MM.1S (cell line): ENCODE measurements at regions not wholly inside any gene's neighbourhood (a gene's known extent, or its start where the extent isn't known, plus 50 kb on each side); places are given as distances from the start of the nearest gene placed in this dataset.

ENCODE experiments used
- DNase-seq: peaks from one replicate; pipeline ENCODE4 v3.0.0-alpha.2; 2015
- H2AFZ ChIP-seq: fragments of 300-600 bp; sonication (generic); 2 replicates; pipeline ENCODE4 v1.6.0; 2016; ENCODE audit warnings: antibody characterized with exemption, low read length
- H3F3A ChIP-seq: fragments of 300-600 bp; sonication (generic); 2 replicates; pipeline ENCODE4 v1.6.1; 2016; ENCODE audit warnings: mild to moderate bottlenecking, antibody characterized with exemption, low read length, moderate library complexity, mixed read lengths; ENCODE audit not compliant: insufficient read depth
- H3K27ac ChIP-seq: fragments of 300-600 bp; sonication (generic); 2 replicates; pipeline ENCODE4 v1.5.1; 2016; ENCODE audit warnings: mild to moderate bottlenecking, low read length
- H3K27me3 ChIP-seq: fragments of 300-600 bp; sonication (generic); replicated peaks from 2 replicates; pipeline ENCODE4 v1.6.0; 2016; ENCODE audit warnings: low read length; ENCODE audit not compliant: insufficient read depth
- H3K36me3 ChIP-seq: fragments of 300-600 bp; sonication (generic); replicated peaks from 2 replicates; pipeline ENCODE4 v1.6.1; 2016; ENCODE audit warnings: mild to moderate bottlenecking, low read length, mixed read lengths; ENCODE audit not compliant: insufficient read depth
- H3K4me1 ChIP-seq: fragments of 300-600 bp; sonication (generic); 2 replicates; pipeline ENCODE4 v1.6.1; 2016; ENCODE audit warnings: low read length, mixed read lengths
- H3K4me2 ChIP-seq: fragments of 300-600 bp; sonication (generic); 2 replicates; pipeline ENCODE4 v1.6.0; 2016; ENCODE audit warnings: low read depth, low read length
- H3K4me3 ChIP-seq: fragments of 300-600 bp; sonication (generic); 2 replicates; pipeline ENCODE4 v1.5.1; 2016; ENCODE audit warnings: low read length, mixed read lengths
- H3K79me2 ChIP-seq: fragments of 300-600 bp; sonication (generic); 2 replicates; pipeline ENCODE4 v1.6.1; 2016; ENCODE audit warnings: mixed run types, low read length, mixed read lengths
- H3K9ac ChIP-seq: fragments of 300-600 bp; sonication (generic); 2 replicates; pipeline ENCODE4 v1.6.1; 2016; ENCODE audit warnings: low read length, mixed read lengths
- H3K9me2 ChIP-seq: fragments of 300-600 bp; sonication (generic); replicated peaks from 2 replicates; pipeline ENCODE4 v1.6.1; 2016; ENCODE audit warnings: mild to moderate bottlenecking, low read length, mixed read lengths; ENCODE audit not compliant: insufficient read depth
- H3K9me3 ChIP-seq: fragments of 300-600 bp; sonication (generic); replicated peaks from 2 replicates; pipeline ENCODE4 v1.6.1; 2016; ENCODE audit warnings: mild to moderate bottlenecking, low read length, mixed read lengths; ENCODE audit not compliant: insufficient read depth
- H4K20me1 ChIP-seq: fragments of 300-600 bp; sonication (generic); 2 replicates; pipeline ENCODE4 v1.6.1; 2016; ENCODE audit warnings: mild to moderate bottlenecking, low read length, moderate library complexity, mixed read lengths; ENCODE audit not compliant: insufficient read depth
- EZH2 ChIP-seq: fragments of 300-600 bp; sonication (generic); optimal IDR thresholded peaks from 2 replicates; pipeline ENCODE3; 2017; ENCODE audit warnings: low read depth, mild to moderate bottlenecking, antibody characterized with exemption, low read length, mixed read lengths
- EZH2phosphoT487 ChIP-seq: fragments of 300-600 bp; sonication (generic); IDR thresholded peaks from 2 replicates; pipeline ENCODE4 v1.6.1; 2018; ENCODE audit warnings: antibody characterized with exemption, low read length
- TF ChIP-seq, protein P1 (sequence below): fragments of 300-600 bp; sonication (generic); IDR thresholded peaks from 2 replicates; pipeline ENCODE4 v1.5.1; 2016; ENCODE audit warnings: antibody characterized with exemption, low read length, mixed read lengths

DNA sequence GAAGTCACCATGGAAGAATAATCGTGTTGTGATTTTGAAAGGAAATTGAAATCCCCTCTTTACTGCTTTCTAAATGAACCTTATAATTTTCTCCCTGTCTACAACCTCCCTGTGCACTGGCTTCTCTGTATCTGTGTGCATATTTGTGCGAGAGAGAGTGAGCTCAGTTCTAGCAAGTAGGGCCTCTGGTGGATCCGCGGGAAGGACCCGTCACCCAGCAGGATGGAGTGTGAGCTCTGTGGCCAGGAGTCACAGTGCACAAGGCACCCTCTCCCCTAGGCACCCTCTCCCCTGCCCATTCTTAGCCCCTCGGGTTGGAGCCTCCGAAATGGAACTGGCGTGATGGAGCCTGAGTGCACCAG is 109.0 kb downstream of the TRIM29 start:
- Histone ChIP-seq H3K27me3 (peaks cover 42% of the 10 kb centered on the region), H3K4me3 (no peak overlapping the region), H3K79me2 (no peaks in the 10 kb centered on the region), H3K27ac (no peak overlapping the region), H3K9me2 (no peaks in the 10 kb centered on the region), H3K36me3 (no peaks in the 10 kb centered on the region), H3K4me1 (no peaks in the 10 kb centered on the region), H3K4me2 (no peak overlapping the region), H3K9ac (no peak overlapping the region), H3F3A (no peaks in the 10 kb centered on the region), H3K9me3 (no peaks in the 10 kb centered on the region), H4K20me1 (no peaks in the 10 kb centered on the region), H2AFZ (no peak overlapping the region)
- TF ChIP-seq EZH2 (no peak), EZH2phosphoT487 (no peak)
- TF ChIP-seq, protein P1, sequence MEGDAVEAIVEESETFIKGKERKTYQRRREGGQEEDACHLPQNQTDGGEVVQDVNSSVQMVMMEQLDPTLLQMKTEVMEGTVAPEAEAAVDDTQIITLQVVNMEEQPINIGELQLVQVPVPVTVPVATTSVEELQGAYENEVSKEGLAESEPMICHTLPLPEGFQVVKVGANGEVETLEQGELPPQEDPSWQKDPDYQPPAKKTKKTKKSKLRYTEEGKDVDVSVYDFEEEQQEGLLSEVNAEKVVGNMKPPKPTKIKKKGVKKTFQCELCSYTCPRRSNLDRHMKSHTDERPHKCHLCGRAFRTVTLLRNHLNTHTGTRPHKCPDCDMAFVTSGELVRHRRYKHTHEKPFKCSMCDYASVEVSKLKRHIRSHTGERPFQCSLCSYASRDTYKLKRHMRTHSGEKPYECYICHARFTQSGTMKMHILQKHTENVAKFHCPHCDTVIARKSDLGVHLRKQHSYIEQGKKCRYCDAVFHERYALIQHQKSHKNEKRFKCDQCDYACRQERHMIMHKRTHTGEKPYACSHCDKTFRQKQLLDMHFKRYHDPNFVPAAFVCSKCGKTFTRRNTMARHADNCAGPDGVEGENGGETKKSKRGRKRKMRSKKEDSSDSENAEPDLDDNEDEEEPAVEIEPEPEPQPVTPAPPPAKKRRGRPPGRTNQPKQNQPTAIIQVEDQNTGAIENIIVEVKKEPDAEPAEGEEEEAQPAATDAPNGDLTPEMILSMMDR: no peak
- no peak for DNase-seq

DNA sequence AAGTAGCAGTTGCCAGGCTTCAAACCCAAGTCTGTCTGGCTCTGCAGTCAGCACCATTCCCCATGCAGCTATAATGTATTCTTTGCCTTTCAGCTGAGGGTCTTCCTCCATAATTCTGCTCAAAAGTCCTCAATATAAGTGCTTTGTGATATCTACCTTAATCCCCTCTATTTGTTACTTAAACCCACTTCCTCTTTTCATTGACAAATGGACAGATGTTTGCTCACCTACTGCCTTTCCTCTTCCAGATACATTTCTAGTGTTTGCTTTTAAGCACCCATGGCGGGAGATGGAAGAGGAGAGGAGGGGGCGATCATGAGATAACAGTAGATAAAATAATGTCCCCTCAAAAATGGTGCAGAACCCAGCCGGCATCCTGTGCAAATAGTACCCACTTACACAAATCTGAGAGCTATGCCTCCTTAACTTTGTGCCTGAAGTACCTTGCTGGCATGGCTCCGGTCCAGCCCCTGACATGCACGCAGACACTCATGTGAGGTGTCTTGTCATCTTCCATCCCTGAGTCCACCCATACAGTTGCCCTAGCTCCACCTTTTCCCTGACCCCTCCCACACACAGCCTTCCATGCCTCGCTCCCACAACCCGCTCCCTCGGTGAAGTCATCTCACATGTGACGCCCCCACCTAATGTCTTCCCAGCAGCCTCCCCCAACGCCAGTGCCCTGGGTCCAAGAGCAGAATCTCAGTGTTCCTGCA is 109.6 kb downstream of the TRIM29 start:
- H3K4me2 ChIP-seq: no peak overlapping the region
- TF ChIP-seq EZH2 (no peak), EZH2phosphoT487 (no peak)
- TF ChIP-seq, protein P1: no peak
- H3K4me1 ChIP-seq: no peaks in the 10 kb centered on the region
- no peaks in the 10 kb centered on the region for H3K9me3 ChIP-seq
- no peaks in the 10 kb centered on the region for H3K79me2 ChIP-seq
- H4K20me1 ChIP-seq: no peaks in the 10 kb centered on the region
- H2AFZ ChIP-seq: no peak overlapping the region
- DNase-seq: no peak
- H3K27me3 ChIP-seq: peaks cover 42% of the 10 kb centered on the region
- H3K9me2 ChIP-seq: no peaks in the 10 kb centered on the region
- H3K36me3 ChIP-seq: no peaks in the 10 kb centered on the region
- H3K27ac ChIP-seq: no peak overlapping the region
- no peak overlapping the region for H3K4me3 ChIP-seq
- H3K9ac ChIP-seq: no peak overlapping the region
- no peaks in the 10 kb centered on the region for H3F3A ChIP-seq

DNA sequence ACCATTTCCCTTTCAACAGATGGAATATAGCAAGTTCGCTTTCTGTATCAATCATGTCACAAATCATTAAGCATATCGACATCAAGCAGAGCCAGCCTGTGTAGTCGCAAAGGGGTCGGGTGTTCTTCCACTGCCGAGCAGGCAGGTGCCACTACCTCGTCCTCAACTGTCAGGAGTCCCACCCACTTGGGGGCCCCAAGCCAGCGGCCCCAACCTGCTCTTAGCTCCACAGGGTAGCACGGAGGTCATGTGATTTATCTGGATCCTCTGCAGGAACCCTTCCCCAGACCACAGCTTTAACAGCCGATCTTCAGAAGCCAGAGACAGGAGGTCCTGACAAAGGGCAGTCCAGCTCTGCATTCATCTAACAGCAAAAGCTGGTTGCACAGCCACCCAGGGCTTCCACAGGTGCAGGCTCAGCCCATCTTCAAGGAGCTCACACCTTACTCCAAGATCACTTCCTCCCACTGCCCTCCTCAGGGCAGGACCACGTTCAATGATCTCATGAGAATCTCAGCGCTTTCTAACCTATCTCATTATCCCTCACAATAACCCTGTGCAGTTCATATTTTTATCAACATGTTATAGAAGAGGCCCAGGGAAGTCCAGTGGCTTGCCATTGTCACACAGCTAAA is 110.2 kb downstream of the TRIM29 start:
- H3K27ac ChIP-seq: no peak overlapping the region
- H3K79me2 ChIP-seq: no peaks in the 10 kb centered on the region
- H3K27me3 ChIP-seq: peaks cover 36% of the 10 kb centered on the region
- H3K4me3 ChIP-seq: no peak overlapping the region
- H3K9me3 ChIP-seq: no peaks in the 10 kb centered on the region
- H3K36me3 ChIP-seq: no peaks in the 10 kb centered on the region
- H3K4me2 ChIP-seq: no peak overlapping the region
- TF ChIP-seq EZH2: no peak
- TF ChIP-seq EZH2phosphoT487: no peak
- TF ChIP-seq, protein P1: no peak
- H3K9me2 ChIP-seq: no peaks in the 10 kb centered on the region
- no peaks in the 10 kb centered on the region for H3K4me1 ChIP-seq
- no peaks in the 10 kb centered on the region for H3F3A ChIP-seq
- H4K20me1 ChIP-seq: no peaks in the 10 kb centered on the region
- no peak overlapping the region for H2AFZ ChIP-seq
- DNase-seq: no peak
- no peak overlapping the region for H3K9ac ChIP-seq
